GM18867 (cell line): ENCODE measurements at regions not wholly inside any gene's neighbourhood (a gene's known extent, or its start where the extent isn't known, plus 50 kb on each side); places are given as distances from the start of the nearest gene placed in this dataset.

ENCODE experiments used
- ATAC-seq: cut with Tn5 transposase; IDR thresholded peaks from one replicate; pipeline ENCODE4 v1.9.1; 2021; ENCODE audit warnings: mild to moderate bottlenecking, moderate library complexity; ENCODE audit not compliant: unreplicated experiment

- no peak for ATAC-seq
These were observed 2232.8 kb upstream of the WWC1 start for GRCh38 chr5:166058660-166059059.

GRCh38 chr5:166062094-166062493 lies 2229.4 kb upstream of the WWC1 start:
- no peak for ATAC-seq

- ATAC-seq = no peak
These were observed 2228.7 kb upstream of the WWC1 start for GRCh38 chr5:166062719-166063118.

- ATAC-seq = no peak
These were observed 2228.2 kb upstream of the WWC1 start for GRCh38 chr5:166063261-166063660.

GRCh38 chr5:166068547-166069335 lies 2222.7 kb upstream of the WWC1 start:
- ATAC-seq = no peak

GRCh38 chr5:166073901-166074581 lies 2217.4 kb upstream of the WWC1 start:
- ATAC-seq = no peak

- ATAC-seq = no peak
These were observed 2216.6 kb upstream of the WWC1 start for GRCh38 chr5:166074582-166075481.

GRCh38 chr5:166083183-166083959 lies 2208.1 kb upstream of the WWC1 start:
- ATAC-seq = no peak

- ATAC-seq = no peak
These were observed 2204.9 kb upstream of the WWC1 start for GRCh38 chr5:166086568-166086967.

- no peak for ATAC-seq
These were observed 2202.9 kb upstream of the WWC1 start for GRCh38 chr5:166088389-166089039.

- no peak for ATAC-seq
These were observed 2199.5 kb upstream of the WWC1 start for GRCh38 chr5:166091931-166092330.

- no peak for ATAC-seq
These were observed 2198.1 kb upstream of the WWC1 start for GRCh38 chr5:166093312-166093711.

- no peak for ATAC-seq
These were observed 2188.5 kb upstream of the WWC1 start for GRCh38 chr5:166102947-166103346.

- ATAC-seq = no peak
These were observed 2180.4 kb upstream of the WWC1 start for GRCh38 chr5:166111021-166111420.

GRCh38 chr5:166117072-166118066 lies 2174.1 kb upstream of the WWC1 start:
- ATAC-seq = no peak

GRCh38 chr5:166119506-166119905 lies 2171.9 kb upstream of the WWC1 start:
- ATAC-seq = no peak

- no peak for ATAC-seq
These were observed 2167.7 kb upstream of the WWC1 start for GRCh38 chr5:166123717-166124116.

- no peak for ATAC-seq
These were observed 2163.5 kb upstream of the WWC1 start for GRCh38 chr5:166127766-166128570.
